HG03457 (cell line): ENCODE measurements at regions not wholly inside any gene's neighbourhood (a gene's known extent, or its start where the extent isn't known, plus 50 kb on each side); places are given as distances from the start of the nearest gene placed in this dataset.

Experiments used
- ATAC-seq: cut with Tn5 transposase; IDR thresholded peaks from one replicate; pipeline ENCODE4 v1.9.1; 2021; ENCODE audit warnings: moderate number of reproducible peaks; ENCODE audit not compliant: unreplicated experiment

DNA sequence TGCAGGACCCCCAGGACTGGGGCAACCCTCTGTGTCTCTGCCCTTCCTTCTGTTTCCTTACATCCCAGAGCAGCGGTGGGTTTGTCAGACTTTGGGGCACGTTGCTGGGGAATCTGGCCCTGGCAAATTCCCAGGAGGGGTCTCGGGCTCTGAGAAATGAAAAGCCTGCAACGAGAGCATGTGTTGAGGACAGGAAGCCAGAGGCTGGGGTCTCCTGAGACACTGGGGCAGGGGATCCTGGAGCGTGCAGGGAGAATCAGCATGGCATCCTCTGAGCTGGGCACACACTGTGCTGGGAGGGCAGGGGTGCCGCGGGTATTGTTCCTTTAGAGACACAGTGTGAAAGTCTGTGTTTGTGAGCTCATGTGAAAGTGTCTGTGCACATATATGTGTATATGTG is 279.9 kb upstream of the PPP2R2D start:
- ATAC-seq: no peak

DNA sequence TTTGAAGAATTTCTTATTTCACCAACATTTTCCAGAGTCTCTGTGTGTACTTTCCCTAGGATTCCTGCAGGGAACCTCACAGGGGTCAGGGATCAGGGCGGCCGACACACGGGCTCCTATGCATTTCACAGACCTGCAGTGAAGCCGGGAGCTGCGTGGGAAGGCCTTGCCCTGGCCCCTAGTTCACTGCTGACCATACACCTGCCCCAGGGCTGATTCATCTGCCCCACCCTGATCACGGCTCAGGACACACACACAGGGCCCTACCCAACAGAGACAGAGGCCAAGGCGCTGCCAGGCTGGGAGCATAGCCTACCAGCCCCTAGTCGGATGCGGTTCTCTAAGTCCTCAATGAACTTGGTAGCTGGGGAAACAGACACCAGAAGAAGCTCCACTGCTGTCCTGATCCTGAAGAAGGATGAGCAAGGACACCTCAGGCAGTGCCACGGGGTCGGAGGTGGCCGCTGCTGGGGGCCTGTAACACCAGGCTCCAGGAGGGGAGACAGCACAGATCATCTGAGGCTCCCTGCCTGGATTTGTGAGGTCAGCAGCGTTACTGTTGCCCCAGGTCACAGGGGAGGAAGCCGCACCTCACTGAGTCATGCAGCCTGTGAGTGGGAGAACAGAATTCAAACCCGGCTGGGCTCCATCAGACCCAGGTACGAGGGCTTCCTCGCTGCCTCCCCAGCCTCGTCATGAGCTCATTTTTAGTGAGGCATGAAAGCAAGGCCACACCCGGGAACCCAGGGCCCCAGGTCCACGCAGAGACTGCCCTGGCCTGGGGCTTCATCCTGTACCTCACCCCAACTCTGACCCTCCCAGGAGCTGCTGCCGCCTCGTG is 278.8 kb upstream of the PPP2R2D start:
- no peak for ATAC-seq

DNA sequence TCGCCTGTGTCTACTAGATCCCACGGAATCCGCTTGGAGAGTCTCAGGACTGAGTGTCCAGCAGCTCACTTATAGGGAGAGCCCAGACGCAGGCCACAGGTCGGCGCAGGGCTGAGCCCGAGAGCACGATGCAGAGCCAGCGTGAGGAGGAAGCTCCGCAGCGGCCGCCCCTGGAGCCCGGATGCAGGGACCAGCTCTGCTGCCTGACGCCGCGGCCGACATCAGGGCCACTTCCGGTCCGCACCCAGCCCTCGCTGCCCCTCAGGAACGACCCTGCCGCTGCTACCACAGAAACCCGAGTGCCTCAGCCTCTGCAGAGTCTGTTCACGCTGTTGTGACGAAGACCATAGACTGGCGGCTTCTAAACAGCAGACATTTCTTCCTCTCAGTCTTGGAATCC is 275.8 kb upstream of the PPP2R2D start:
- no peak for ATAC-seq

DNA sequence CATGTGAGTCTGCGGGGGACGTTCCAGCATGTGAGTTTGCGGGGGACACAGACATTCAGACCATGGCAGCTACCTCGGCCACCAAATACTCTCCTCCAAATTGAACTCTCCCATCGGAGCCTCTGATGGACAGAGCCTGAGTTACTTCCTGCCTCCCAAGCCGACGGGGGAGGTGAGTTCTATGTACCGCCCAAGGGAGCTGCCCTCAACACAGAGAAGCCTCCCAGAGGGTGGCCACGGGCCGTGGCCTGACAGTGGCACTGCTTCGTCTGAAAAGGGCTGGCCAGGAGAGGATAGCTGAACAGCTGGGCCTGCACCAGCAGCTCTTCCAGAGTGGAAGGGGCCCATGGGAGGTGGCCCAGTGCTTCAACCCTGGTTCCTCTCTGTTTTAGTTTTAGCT is 274.5 kb upstream of the PPP2R2D start:
- no peak for ATAC-seq

DNA sequence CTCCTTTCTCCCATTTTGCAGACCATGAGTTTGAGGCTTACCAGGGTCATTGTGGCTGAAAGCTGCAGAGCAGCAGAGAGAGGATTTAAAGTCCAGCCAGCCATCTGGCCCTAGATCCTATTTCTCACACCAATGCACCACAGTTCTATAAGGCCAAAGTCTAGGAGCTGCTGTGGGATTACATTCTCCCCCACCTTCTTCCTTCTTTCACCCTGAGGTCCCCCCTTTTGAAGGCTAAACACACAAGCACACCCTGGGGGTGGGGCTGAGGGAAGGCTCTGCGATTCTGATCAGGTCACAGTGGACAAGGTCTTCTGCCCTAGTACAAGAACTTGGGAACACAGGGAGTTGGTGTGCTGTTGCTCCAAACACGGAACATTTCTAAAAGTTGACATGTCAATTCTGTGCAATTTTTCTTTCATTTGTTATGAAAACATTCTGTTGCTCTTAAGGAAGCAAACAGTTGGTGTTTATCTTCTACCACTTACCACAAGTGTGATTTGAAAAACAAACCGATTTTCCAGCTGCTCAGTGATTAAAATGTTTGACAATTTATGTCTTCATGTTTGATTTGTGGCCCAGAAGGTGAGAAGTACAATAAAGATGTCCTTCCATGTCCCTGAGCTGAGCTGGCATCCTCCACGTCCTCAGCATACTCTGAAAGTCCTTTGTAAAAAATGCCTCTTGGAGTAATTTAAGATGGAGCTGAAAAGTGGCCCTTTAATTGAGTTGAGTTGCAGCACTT is 271.6 kb upstream of the PPP2R2D start:
- ATAC-seq: no peak

DNA sequence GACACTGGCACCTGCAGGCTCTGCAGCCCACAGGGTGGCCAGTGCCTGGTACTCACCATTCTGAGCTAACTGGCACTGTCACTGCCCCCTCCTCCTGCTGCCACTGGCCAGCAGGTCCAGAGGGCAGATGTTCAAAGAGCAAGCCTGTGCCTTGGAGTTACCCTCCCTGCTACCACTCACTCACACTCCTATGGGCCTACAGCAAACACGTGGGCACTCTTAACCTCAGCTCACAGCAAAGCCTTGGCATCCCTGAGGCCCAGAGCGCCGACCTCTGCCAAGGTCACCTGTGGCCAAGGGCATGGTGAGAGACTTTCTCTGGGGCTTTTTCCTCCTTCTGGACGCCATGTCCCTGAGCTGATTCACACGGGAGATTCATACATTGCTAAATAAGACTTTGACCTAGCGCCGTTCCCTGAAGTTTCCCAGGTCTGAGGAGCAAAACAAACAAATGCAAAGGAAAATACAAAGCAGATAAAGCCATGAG is 270.0 kb upstream of the PPP2R2D start:
- no peak for ATAC-seq

DNA sequence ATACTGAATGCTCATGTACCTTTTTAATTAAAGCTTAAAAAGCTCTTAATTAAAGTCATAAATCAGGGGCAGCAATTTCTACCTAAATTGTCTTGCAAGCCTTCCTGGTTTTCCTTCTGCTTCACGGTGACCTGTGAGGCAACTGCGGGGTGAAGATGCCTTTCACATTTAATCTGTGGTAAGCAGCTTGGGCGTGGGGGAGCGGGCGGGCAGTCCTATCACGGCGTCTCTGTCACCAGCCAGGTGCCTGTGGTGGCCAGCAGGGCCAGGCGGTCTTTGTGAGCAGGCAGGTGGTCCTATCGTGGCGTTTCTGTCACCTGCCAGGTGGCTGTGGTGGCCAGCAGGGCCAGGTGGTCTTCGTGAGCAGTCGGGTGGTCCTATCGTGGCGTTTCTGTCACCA is 269.2 kb upstream of the PPP2R2D start:
- ATAC-seq: no peak

DNA sequence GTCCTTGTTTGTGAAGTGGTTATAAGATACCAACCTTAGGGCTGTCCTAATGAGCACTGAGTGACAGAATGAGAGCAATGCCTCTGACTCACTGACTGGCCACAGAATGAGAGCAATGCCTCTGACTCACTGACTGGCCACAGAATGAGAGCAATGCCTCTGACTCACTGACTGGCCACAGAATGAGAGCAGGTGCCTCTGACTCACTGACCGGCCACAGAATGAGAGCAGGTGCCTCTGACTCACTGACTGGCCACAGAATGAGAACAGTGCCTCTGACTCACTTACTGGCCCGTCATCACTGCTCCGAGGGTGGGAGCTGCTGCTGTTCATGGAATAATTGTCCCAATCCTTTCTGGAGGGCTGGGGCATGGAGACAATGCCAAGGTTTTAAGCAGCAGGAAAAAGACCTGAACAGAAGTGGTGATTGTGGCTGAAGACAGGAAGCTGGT is 265.2 kb upstream of the PPP2R2D start:
- ATAC-seq: no peak

DNA sequence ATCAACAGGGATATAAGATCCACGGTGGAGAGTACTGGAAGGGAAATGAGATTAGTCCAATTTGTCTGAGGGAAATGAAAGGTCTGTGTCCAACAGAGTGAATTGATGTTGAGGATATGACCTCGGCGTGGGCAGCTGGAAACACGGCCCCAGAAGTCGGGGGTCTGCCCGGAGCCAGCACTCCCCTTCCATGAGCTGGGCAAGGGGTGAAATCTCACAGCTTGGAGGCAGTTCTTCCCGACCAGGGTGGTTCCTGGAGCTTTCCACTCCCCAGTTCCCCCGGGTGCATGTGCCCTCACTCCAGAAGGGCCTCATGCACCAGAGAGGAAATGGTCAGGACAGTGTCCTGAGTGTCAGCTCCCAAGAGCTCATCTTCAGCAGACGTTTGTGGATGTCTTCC is 264.7 kb upstream of the PPP2R2D start:
- no peak for ATAC-seq

DNA sequence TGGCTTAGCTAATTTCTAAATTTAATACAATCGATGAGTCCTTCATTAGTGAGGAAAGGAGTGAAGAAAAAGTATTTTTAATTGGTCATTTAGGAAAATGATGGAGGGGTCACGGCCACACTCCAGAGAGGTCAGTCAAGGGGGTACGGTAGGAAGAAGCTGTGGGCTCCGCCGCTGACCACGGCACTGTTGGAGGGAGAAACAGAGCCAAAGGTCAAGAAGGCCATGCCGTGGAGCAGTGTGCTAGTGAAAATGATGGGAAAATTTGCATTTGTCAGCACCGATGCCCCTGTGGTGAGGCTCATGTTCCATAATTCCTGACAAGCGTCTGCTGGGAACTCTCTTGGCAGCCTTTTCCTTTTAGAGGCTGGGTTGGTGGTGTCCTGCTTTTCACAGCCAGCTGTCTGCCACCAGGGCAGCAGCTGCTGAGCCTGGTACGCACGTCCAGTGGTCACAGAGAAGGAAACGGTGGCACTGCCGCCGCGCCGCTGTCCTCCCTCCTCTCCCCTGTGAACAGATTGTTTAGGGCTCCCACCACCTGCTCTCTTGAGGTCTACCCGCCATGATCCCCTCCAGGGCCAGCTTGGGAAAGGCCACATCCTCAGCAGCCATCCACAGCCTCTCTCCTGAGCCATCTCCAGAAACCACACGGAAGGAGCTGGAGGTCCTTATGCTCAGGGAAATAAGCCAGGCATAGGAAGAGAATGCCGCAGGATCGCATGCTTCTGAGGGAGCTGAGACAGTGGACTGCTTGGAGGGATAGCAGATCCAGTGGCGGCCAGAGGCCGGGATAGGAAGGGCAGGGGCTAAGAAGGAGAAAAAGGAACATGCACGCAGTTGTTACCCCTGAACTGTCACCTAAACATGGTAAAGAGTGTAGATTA is 263.7 kb upstream of the PPP2R2D start:
- ATAC-seq: no peak

DNA sequence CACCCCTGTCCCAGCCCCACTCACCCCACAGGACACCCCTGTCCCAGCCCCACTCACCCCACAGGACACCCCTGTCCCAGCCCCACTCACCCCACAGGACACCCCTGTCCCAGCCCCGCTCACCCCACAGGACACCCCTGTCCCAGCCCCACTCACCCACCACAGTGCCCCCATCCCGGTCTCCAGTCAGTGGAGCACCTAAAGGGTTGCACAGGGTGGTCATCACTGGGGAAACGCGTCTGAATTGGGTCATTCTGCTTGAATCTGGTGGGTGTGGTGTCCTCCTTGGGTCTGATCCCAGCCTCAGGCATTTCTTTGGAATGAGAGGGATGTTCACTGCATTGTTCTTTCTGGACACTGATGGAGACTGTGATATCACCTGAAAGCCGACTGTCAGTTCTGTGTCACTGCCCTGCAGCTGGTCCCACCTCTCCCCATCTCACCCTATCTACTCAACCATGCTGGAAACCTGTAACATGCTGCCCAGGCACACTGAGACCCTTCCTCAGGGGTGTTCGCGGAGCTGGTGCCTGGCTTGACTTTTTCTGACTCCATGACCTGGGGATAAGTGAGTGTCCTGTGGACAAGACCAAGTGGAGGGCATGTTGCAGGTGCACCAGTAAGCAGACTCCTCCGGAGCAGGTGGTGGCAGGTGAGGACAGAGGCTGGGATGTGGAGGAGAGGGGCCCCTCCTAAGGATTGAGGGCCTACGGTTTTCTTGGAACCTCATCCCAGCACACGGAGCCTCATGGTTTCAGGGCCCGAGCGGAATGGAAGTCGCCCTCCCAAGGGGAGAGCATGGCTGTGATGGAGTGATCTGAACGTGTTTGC is 262.5 kb upstream of the PPP2R2D start:
- ATAC-seq: no peak

DNA sequence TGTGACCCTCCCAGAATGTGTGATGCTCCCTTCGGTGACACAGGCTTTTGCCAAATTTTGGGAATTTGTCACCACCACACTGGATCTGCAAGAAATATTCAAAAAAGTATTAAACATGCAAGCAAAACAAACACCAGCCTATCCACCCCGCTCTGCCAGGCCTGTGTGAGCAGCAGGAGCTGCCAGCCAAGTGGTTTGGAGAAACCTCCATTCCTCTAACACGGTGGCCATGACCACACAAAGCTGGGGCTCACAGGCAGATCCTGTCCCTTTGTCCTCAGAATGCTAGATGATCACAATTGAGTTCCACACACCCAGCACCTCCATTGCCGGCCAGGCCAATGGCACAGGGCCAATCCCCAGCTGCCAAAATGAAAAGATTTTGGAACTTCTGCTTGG is 261.9 kb upstream of the PPP2R2D start:
- no peak for ATAC-seq

DNA sequence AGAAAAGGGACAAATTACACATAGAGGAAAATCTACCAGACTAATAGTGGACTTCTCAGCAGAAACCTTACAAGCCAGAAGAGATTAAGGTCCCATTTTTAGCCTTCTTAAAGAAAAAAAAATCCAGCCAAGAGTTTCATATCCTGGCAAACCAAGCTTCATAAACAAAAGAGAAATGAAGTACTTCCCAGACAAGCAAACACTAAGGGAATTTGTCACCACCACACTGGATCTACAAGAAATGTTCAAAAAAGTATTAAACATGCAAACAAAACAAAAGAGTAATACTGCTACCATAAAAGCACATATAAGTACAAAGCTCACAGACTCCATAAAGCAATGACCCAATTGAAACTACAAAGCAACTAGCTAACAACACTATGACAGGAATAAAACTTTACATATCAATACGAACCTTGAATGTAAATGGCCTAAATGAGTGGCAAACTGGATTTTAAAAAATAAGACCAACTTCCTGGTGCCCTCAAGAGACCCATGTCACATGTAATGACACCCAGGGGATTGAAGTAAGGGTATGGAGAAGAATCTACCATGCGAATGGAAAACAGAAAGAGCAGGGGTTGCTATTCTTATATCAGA is 260.7 kb upstream of the PPP2R2D start:
- no peak for ATAC-seq

DNA sequence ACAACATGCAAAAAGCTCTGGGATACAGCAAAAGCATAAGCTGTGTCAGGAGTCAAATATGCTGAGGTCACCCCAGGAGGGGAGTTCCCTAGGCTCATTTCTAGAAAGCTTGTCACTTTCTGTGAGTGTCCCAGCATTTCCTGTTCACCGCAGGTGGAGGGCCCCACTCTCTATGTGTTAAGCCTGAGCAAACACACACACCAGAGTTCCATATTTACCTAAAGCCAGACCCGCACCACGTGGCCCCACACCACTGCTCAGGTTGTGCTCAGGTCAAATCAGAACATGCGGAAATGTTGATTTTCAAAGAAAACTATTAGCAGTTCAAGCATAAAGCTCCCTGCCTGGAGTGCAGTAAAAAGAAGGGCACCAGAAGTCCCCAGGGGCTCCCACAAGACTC is 259.6 kb upstream of the PPP2R2D start:
- ATAC-seq: peak; percentile 98

DNA sequence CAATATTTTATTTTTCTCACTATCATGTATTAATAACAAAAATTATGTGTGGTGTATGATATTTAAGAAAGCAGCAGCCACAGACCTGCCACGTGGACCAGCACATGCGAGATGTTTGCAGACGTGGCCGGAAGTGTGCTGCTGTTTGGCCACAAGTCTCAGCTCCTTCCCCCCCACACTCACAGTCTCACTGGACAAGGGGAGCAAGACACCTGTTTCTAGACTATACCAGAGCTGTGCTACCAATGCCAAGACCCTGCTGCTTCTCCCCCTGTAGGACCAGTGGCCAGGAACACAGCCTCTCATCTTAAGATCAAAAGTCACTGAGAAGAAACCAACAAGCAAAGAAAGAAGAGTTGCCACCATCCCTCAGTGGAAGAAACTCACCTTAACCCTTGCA is 258.9 kb upstream of the PPP2R2D start:
- no peak for ATAC-seq

DNA sequence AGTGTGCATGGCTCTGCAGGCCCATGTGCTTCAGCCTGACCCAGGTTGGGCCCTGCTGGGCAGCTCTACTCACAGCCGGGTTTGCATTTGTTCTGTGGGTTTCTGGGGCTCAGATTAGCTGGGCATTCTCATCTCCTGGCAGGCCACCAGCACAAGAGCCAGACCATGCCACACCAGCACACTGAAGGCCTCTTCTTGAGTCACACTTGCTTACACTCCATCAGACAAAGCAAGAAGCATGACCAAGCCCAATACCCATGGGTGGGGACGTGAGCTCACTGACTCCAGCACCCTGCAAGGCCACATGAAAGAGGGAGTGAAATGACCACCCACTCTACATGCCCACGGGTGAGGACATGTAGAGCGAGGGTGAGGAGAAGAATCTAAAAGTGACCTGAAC is 257.8 kb upstream of the PPP2R2D start:
- ATAC-seq: no peak

DNA sequence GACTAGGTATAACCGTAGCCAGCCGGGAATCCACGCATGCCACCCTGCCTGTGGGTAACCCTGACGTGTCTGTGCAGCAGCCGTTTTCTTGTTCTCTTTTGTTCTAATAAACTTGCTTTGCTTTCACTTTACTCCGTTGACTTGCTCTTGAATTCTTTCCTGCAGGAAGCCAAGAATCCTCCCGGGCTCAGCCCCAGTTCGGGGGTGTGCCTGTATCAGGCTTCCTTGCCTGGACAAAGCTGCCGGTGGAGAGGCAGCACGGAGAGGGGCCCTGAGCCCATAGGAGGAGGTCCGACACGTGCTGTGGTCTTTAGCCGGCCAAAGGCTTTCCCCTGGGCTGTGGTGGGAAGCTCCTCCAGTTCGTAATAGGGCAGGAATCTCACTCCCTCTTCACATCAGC is 256.5 kb upstream of the PPP2R2D start:
- ATAC-seq: no peak

DNA sequence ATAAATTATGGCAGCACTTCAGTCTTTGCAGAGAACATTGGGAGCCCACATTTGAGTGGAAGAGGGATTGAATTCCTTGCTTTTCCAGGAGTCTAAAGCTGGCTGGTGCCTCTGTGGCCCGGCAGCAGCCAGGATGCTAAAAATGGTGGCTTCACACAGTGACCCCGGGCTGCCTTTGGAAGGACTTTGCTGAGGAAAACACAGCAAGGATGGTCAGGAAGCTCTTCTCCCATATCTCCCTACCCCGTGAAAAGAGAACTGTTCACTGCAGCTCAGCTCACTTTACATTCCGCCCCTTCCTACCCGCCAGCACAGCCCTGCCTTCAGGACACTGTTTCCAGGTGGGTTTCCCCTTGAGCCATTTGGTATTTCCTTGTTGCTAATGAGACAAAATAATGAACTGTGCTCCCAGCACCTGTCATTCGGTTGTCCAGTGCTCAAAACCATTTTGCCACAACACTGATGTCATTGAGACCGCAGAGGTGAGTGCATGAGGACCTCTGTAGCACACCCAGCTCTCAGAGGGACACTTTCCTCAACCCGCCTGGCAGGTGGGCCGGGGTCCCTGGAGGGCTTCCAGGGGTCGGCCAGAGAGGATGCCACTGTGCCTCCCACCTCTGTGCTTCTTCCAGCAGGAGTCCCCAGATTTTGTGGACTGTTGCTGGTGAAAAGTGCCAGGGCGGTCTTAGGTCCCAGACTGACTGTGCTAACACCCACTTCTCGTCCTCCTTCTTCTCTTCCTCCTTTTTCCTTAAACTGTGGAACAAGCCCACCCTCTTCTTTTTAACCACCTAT is 255.7 kb upstream of the PPP2R2D start:
- no peak for ATAC-seq

DNA sequence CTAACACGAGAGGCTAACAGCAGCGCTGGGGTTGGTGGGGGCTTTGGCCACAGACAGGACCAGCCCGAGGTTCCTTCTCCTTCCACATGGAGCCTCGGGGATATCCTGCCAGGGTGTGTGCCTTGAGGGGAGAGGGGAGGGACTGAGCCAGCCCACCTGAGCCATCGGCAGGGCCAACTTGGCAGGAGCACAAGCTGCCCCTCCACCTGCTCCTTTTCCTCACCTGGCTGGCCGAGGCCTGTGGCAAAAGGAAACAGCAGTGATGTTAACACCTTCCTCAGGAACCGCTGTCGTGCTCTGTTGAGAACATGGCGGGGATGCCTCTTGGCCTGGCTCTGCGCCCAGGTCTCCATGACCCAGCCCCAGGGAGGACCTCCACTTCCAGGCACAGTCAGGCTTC is 255.1 kb upstream of the PPP2R2D start:
- ATAC-seq: no peak
